OCI-LY7 (cell line): ENCODE measurements at regions not wholly inside any gene's neighbourhood (a gene's known extent, or its start where the extent isn't known, plus 50 kb on each side); places are given as distances from the start of the nearest gene placed in this dataset.

Experiments used
- EZH2phosphoT487 ChIP-seq: fragments of 200-600 bp; sonication (generic); IDR thresholded peaks from 2 replicates; pipeline ENCODE4 v1.6.1; 2018; ENCODE audit warnings: low read depth, borderline replicate concordance, mild to moderate bottlenecking, mixed run types, antibody characterized with exemption, low read length, moderate library complexity, mixed read lengths
- TF ChIP-seq, protein P1 (sequence below): fragments of 200-600 bp; sonication (generic); conservative IDR thresholded peaks from 2 replicates; pipeline ENCODE4 v1.5.1; 2014; ENCODE audit warnings: mild to moderate bottlenecking, antibody characterized with exemption, low read length, moderate library complexity, mixed read lengths

DNA sequence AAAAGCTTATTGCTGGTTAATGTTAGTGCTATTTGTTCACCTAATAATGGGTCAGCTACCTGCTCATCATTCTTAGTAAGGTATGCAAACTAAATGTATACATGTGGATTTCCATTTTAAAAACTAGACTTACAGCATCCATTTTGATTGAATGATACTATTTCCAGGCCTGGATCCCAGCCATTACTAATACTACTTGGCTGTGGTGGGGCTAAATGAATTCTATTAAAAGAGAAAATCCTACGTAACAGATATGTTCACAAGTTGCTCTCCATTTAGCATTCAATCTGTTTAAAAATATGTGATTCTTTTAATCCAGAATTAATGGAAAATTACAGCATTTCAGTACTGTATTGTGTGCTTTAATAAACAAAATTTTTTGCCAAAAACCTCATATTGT is 169.4 kb upstream of the MIR17HG start:
- TF ChIP-seq EZH2phosphoT487: no peak
- TF ChIP-seq, protein P1, sequence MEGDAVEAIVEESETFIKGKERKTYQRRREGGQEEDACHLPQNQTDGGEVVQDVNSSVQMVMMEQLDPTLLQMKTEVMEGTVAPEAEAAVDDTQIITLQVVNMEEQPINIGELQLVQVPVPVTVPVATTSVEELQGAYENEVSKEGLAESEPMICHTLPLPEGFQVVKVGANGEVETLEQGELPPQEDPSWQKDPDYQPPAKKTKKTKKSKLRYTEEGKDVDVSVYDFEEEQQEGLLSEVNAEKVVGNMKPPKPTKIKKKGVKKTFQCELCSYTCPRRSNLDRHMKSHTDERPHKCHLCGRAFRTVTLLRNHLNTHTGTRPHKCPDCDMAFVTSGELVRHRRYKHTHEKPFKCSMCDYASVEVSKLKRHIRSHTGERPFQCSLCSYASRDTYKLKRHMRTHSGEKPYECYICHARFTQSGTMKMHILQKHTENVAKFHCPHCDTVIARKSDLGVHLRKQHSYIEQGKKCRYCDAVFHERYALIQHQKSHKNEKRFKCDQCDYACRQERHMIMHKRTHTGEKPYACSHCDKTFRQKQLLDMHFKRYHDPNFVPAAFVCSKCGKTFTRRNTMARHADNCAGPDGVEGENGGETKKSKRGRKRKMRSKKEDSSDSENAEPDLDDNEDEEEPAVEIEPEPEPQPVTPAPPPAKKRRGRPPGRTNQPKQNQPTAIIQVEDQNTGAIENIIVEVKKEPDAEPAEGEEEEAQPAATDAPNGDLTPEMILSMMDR: no peak
